HepG2 (cell line): ENCODE measurements at regions not wholly inside any gene's neighbourhood (a gene's known extent, or its start where the extent isn't known, plus 50 kb on each side); places are given as distances from the start of the nearest gene placed in this dataset.

Source experiments
- ATAC-seq: fragments of 200-7000 bp; cut with Tn5 transposase; 3 replicates; pipeline ENCODE4 v1.9.1; 2020; ENCODE audit warnings: mild to moderate bottlenecking, moderate library complexity
- BruUV-seq: library from RNA; stranded (reverse); fragments of 400-500 nt; replicated peaks from 2 replicates; lab custom pipeline; 2021; lab: Mats Ljungman, UMichigan
- CTCF ChIA-PET: fragments of 300-600 bp; formaldehyde crosslinking; extraction: SDS; loops from one replicate; lab custom pipeline; 2021; ENCODE audit warnings: low total read pairs, inconsistent platforms, low intra/inter-chr PET ratio; lab: Yijun Ruan, JAX
- POLR2A ChIA-PET: fragments of 350-600 bp; sonication (Branson Sonifier 250); formaldehyde crosslinking; loops from one replicate; lab custom pipeline; 2020; ENCODE audit warnings: antibody characterized with exemption, inconsistent platforms; lab: Yijun Ruan, JAX
- DNase-seq: peaks from one replicate; pipeline ENCODE4 v3.0.0-alpha.2; 2015; ENCODE audit warnings: low spot score
- FAIRE-seq: peaks from 3 replicates; lab custom pipeline; 2011; peaks lifted over from hg19 to GRCh38; lab: Jason Lieb, UNC
- H2AFZ ChIP-seq: one replicate; pipeline ENCODE4 v1.6.1; 2011; ENCODE audit warnings: low read length, inconsistent platforms
- H3K27ac ChIP-seq: fragments of 300-600 bp; 3 replicates; pipeline ENCODE4 v1.8.0; 2011; ENCODE audit warnings: mixed run types, mild to moderate bottlenecking, mixed read lengths, low read length, inconsistent platforms; ENCODE audit not compliant: insufficient read depth; ENCODE audit errors: extremely low read length
- H3K27me3 ChIP-seq, 2 experiments: fragments of 200-600 bp in 1 of 2; 2 replicates in 1 of 2; 3 replicates in 1 of 2; pipeline versions ENCODE4 v1.6.0 to v1.8.0; 2011; ENCODE audit warnings: low read length in 2 of 2, mild to moderate bottlenecking in 2 of 2, moderate library complexity in 2 of 2, inconsistent platforms in 1 of 2; ENCODE audit not compliant: insufficient read depth in 2 of 2, control insufficient read depth in 1 of 2
- H3K36me3 ChIP-seq, 2 experiments: fragments of 200-600 bp in 1 of 2; replicated peaks in 1 of 2; 2 replicates in 1 of 2; 3 replicates in 1 of 2; pipeline versions ENCODE4 v1.5.1 to v1.8.0; 2011; ENCODE audit warnings: low read length in 2 of 2, inconsistent platforms in 1 of 2; ENCODE audit not compliant: insufficient read depth in 2 of 2, control insufficient read depth in 1 of 2
- H3K4me1 ChIP-seq: 2 replicates; pipeline ENCODE4 v1.5.1; 2012; ENCODE audit warnings: low read length, inconsistent platforms; ENCODE audit not compliant: insufficient read depth
- H3K4me2 ChIP-seq: 2 replicates; pipeline ENCODE4 v1.6.0; 2011; ENCODE audit warnings: low read depth, low read length, inconsistent platforms
- H3K4me3 ChIP-seq, 3 experiments: fragments of 200-600 bp in 1 of 3; sonication (generic), shearing (Covaris generic) in 1 of 3; replicated peaks in 1 of 3; 2 replicates each; pipeline ENCODE4 v1.5.1; 2011 to 2016; ENCODE audit warnings: low read length in 3 of 3, inconsistent platforms in 2 of 3, low read depth in 2 of 3, mild to moderate bottlenecking in 2 of 3, control low read depth in 1 of 3, mixed read lengths in 1 of 3; ENCODE audit not compliant: insufficient read depth in 1 of 3
- H3K79me2 ChIP-seq: one replicate; pipeline ENCODE4 v1.6.1; 2011; ENCODE audit warnings: low read length, inconsistent platforms; ENCODE audit not compliant: insufficient read depth
- H3K9ac ChIP-seq: 2 replicates; pipeline ENCODE4 v1.6.0; 2011; ENCODE audit warnings: mild to moderate bottlenecking, low read depth, low read length, inconsistent platforms; ENCODE audit not compliant: insufficient read depth
- H3K9me3 ChIP-seq: 2 replicates; pipeline ENCODE4 v1.5.1; 2012; ENCODE audit warnings: mild to moderate bottlenecking, low read length
- H4K20me1 ChIP-seq: 2 replicates; pipeline ENCODE4 v1.6.0; 2011; ENCODE audit warnings: inconsistent platforms, mild to moderate bottlenecking, low read length, moderate library complexity; ENCODE audit not compliant: insufficient read depth
- ATAD3A ChIP-seq: sonication (generic); formaldehyde crosslinking; IDR thresholded peaks from 2 replicates; pipeline ENCODE4 v1.4.0; 2020; ENCODE audit warnings: missing genetic modification reagents
- EHMT2 ChIP-seq: fragments of 200-600 bp; sonication (generic); IDR thresholded peaks from 2 replicates; pipeline ENCODE4 v1.7.0; 2017; ENCODE audit warnings: antibody characterized with exemption, low read depth, low read length, borderline replicate concordance
- HHEX ChIP-seq: IDR thresholded peaks from 2 replicates; pipeline ENCODE4 v1.6.1; 2016; ENCODE audit warnings: control low read depth
- HNF4G ChIP-seq, 2 experiments: sonication (generic) in 1 of 2; formaldehyde crosslinking in 1 of 2; IDR thresholded peaks; 2 replicates each; pipeline versions ENCODE4 v1.4.0 to v1.6.1; 2011 to 2020; ENCODE audit warnings: borderline replicate concordance in 2 of 2, low read depth in 2 of 2, mild to moderate bottlenecking in 2 of 2, low read length in 1 of 2, missing genetic modification reagents in 1 of 2, moderate library complexity in 1 of 2
- IRX3 ChIP-seq: sonication (generic); formaldehyde crosslinking; IDR thresholded peaks from 2 replicates; pipeline ENCODE4 v1.8.1; 2023; ENCODE audit warnings: mild to moderate bottlenecking, low read depth, missing genetic modification reagents, borderline replicate concordance
- KAT7 ChIP-seq: IDR thresholded peaks from 2 replicates; pipeline ENCODE4 v1.6.1; 2018; ENCODE audit warnings: borderline replicate concordance, missing compliant biosample characterization
- MAFF ChIP-seq: IDR thresholded peaks from 2 replicates; pipeline ENCODE4 v1.6.1; 2011; ENCODE audit warnings: low read depth, low read length, improper control_type of control experiment
- MAZ ChIP-seq, 2 experiments: sonication (generic) in 1 of 2; formaldehyde crosslinking in 1 of 2; IDR thresholded peaks; 2 replicates each; pipeline versions ENCODE4 v1.5.0 to v1.6.1; 2012 to 2020; ENCODE audit warnings: low read depth in 2 of 2, mild to moderate bottlenecking in 2 of 2, borderline replicate concordance in 1 of 2, improper control_type of control experiment in 1 of 2, low read length in 1 of 2, missing genetic modification reagents in 1 of 2, moderate library complexity in 1 of 2
- ZNF235 ChIP-seq: sonication (generic); formaldehyde crosslinking; IDR thresholded peaks from 2 replicates; pipeline ENCODE4 v1.8.1; 2023; ENCODE audit warnings: mild to moderate bottlenecking, missing genetic modification reagents, borderline replicate concordance
- ZNF260 ChIP-seq: sonication (generic); formaldehyde crosslinking; IDR thresholded peaks from 2 replicates; pipeline ENCODE4 v1.4.0; 2020; ENCODE audit warnings: missing genetic modification reagents, low read depth, mild to moderate bottlenecking, borderline replicate concordance
- ZNF552 ChIP-seq: sonication (generic); formaldehyde crosslinking; IDR thresholded peaks from 2 replicates; pipeline ENCODE4 v1.9.0; 2022; ENCODE audit warnings: missing genetic modification reagents, mild to moderate bottlenecking, borderline replicate concordance
- ZSCAN29 ChIP-seq: sonication (generic); formaldehyde crosslinking; conservative IDR thresholded peaks from 2 replicates; pipeline ENCODE4 v1.4.0; 2020; ENCODE audit warnings: mild to moderate bottlenecking, missing genetic modification reagents
- WGBS: methylation state at CpG from one replicate; pipeline ENCODE4 v1.1.6; 2017; ENCODE audit warnings: low lambda C conversion rate; 5-methylcytosine and 5-hydroxymethylcytosine counted together
- in situ Hi-C: cut with HindIII; loops from 2 replicates; pipeline ENCODE4 v1.10.0; 2017; ENCODE audit warnings: low pct_unique_long_range_greater_than_20kb; ENCODE audit not compliant: extremely low pct_ligation_motif_present
- intact Hi-C: fragments of 100-400 bp; cut with micrococcal nuclease; formaldehyde crosslinking; loops from one replicate; pipeline ENCODE4 v1.10.0; 2022; ENCODE audit not compliant: unreplicated experiment
- TF ChIP-seq, protein P1 (sequence below): sonication (generic); formaldehyde crosslinking; IDR thresholded peaks from 2 replicates; pipeline ENCODE4 v1.5.0; 2020; ENCODE audit warnings: missing genetic modification reagents

GRCh38 chr2:118762290-118762689 is 85.2 kb downstream of the EN1 start (continued):
- TF ChIP-seq MAZ (IDR thresholded peaks at IDR 0.05; ENCODE audit: borderline replicate concordance, low read depth, low read length) (no peak), MAZ (CRISPR knock-in tag; IDR thresholded peaks at IDR 0.05; ENCODE audit: low read depth) (no peak)
- TF ChIP-seq, protein P1, sequence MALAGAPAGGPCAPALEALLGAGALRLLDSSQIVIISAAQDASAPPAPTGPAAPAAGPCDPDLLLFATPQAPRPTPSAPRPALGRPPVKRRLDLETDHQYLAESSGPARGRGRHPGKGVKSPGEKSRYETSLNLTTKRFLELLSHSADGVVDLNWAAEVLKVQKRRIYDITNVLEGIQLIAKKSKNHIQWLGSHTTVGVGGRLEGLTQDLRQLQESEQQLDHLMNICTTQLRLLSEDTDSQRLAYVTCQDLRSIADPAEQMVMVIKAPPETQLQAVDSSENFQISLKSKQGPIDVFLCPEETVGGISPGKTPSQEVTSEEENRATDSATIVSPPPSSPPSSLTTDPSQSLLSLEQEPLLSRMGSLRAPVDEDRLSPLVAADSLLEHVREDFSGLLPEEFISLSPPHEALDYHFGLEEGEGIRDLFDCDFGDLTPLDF (CRISPR knock-in tag), result no peak

DNA sequence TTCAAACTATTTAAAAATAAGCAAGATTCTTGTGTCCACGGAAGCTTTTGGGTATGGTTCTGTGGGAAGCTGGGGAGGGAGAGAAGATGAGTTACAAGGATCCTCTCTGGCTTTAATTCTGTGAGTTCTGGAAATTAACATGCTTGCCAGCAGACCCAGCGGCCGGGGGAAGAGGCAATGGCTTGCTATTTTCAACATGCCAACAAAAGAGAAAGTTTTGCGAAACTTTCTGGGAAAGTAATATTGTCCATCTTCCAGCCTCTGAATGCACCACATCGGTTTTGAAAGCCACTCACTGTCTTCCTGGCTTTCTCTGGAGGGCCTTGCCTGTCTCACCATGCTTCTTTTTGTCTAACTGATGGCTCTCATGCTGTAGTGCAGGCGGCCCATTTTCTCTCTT is 85.7 kb downstream of the EN1 start:
- DNase-seq, result no peak
- H3K27me3 ChIP-seq, result peaks cover 0 to 16% of the 10 kb centered on the region in 2 experiments; a peak in 2 of 5 replicates
- TF ChIP-seq ZNF235 (CRISPR knock-in tag) (no peak), ZSCAN29 (CRISPR knock-in tag) (no peak), MAFF (no peak), KAT7 (CRISPR knock-in tag) (no peak), ZNF260 (no peak), ZNF552 (no peak), HNF4G (IDR thresholded peaks at IDR 0.05; ENCODE audit: borderline replicate concordance, low read depth, low read length) (no peak), HNF4G (CRISPR knock-in tag; IDR thresholded peaks at IDR 0.05; ENCODE audit: borderline replicate concordance, low read depth) (no peak), ATAD3A (no peak), IRX3 (CRISPR knock-in tag) (no peak), EHMT2 (no peak), HHEX (no peak)
- H3K9ac ChIP-seq, result no peak overlapping the region
- H2AFZ ChIP-seq, result no peak overlapping the region
- H3K4me1 ChIP-seq, result no peaks in the 10 kb centered on the region
- no peaks in the 10 kb centered on the region for H4K20me1 ChIP-seq
- no peak for ATAC-seq
- FAIRE-seq, result no peak
- H3K36me3 ChIP-seq, result no peaks in the 10 kb centered on the region
- no peak overlapping the region for H3K4me2 ChIP-seq
- BruUV-seq, result no TSS peak
- CTCF ChIA-PET, result no interaction called here
- no peaks in the 10 kb centered on the region for H3K9me3 ChIP-seq
- no peak overlapping the region for H3K27ac ChIP-seq
- no peaks in the 10 kb centered on the region for H3K79me2 ChIP-seq
- H3K4me3 ChIP-seq, result no peak overlapping the region
- intact Hi-C loops, result loop anchor here (2.0 kb wide), 1 partner anchor 93 kb away; no protein-coding TSS in a partner anchor
- in situ Hi-C loops, result no loop called here
- 33% methylated on average over 6 of the region's 6 CpGs for WGBS
- POLR2A ChIA-PET, result no interaction called here
